Mesenchymal stem cell (in vitro differentiated cells and primary cell): ENCODE measurements at regions not wholly inside any gene's neighbourhood (a gene's known extent, or its start where the extent isn't known, plus 50 kb on each side); places are given as distances from the start of the nearest gene placed in this dataset.

Experiments
- DNase-seq: peaks from one replicate; pipeline ENCODE4 v3.0.0-alpha.2; 2013
- H2AFZ ChIP-seq: one replicate; pipeline ENCODE4 v1.6.1; 2013; ENCODE audit warnings: low read depth, mild to moderate bottlenecking, control low read depth, inconsistent platforms, low read length, moderate library complexity
- H2AK5ac ChIP-seq: 2 replicates; pipeline ENCODE4 v1.6.1; 2013; ENCODE audit warnings: low read length, moderate library complexity, mild to moderate bottlenecking, inconsistent platforms; ENCODE audit not compliant: severe bottlenecking
- H2BK120ac ChIP-seq: one replicate; pipeline ENCODE4 v1.6.1; 2013; ENCODE audit warnings: low read depth, mild to moderate bottlenecking, inconsistent platforms, low read length, moderate library complexity
- H2BK12ac ChIP-seq, 2 experiments: one replicate each; pipeline ENCODE4 v1.6.1; 2013; ENCODE audit warnings: inconsistent platforms in 2 of 2, low read length in 2 of 2, mild to moderate bottlenecking in 2 of 2, moderate library complexity in 2 of 2, control low read depth in 1 of 2
- H2BK15ac ChIP-seq: one replicate; pipeline ENCODE4 v1.6.1; 2013; ENCODE audit warnings: mild to moderate bottlenecking, low read depth, inconsistent platforms; ENCODE audit not compliant: poor library complexity, severe bottlenecking
- H2BK5ac ChIP-seq: 2 replicates; pipeline ENCODE4 v1.6.1; 2013; ENCODE audit warnings: low read depth, mild to moderate bottlenecking, low read length, control low read depth, inconsistent platforms; ENCODE audit not compliant: poor library complexity, severe bottlenecking
- H3K14ac ChIP-seq, 2 experiments: one replicate each; pipeline ENCODE4 v1.6.1; 2013; ENCODE audit warnings: inconsistent platforms in 2 of 2, low read length in 2 of 2, control low read depth in 1 of 2, mild to moderate bottlenecking in 1 of 2, moderate library complexity in 1 of 2
- H3K18ac ChIP-seq, 2 experiments: one replicate each; pipeline ENCODE4 v1.6.1; 2013; ENCODE audit warnings: inconsistent platforms in 2 of 2, low read length in 2 of 2, control low read depth in 1 of 2, low read depth in 1 of 2, mild to moderate bottlenecking in 1 of 2
- H3K23ac ChIP-seq, 2 experiments: one replicate each; pipeline ENCODE4 v1.6.1; 2013; ENCODE audit warnings: inconsistent platforms in 2 of 2, low read length in 2 of 2, mild to moderate bottlenecking in 2 of 2, moderate library complexity in 2 of 2, control low read depth in 1 of 2
- H3K27ac ChIP-seq: 2 replicates; pipeline ENCODE4 v1.5.1; 2013; ENCODE audit warnings: mild to moderate bottlenecking, moderate library complexity, low read length, control low read depth, inconsistent platforms; ENCODE audit not compliant: poor library complexity, severe bottlenecking
- H3K27me3 ChIP-seq, 2 experiments: 2 replicates each; pipeline versions ENCODE4 v1.6.1 to v1.7.0; 2013; ENCODE audit warnings: low read length in 2 of 2, mild to moderate bottlenecking in 2 of 2, moderate library complexity in 2 of 2, control low read depth in 1 of 2, inconsistent platforms in 1 of 2; ENCODE audit not compliant: control insufficient read depth in 1 of 2, insufficient read depth in 1 of 2
- H3K36me3 ChIP-seq, 2 experiments: 2 replicates each; pipeline versions ENCODE4 v1.6.1 to v1.7.0; 2013; ENCODE audit warnings: low read length in 2 of 2, control low read depth in 1 of 2, inconsistent platforms in 1 of 2, low read depth in 1 of 2, mild to moderate bottlenecking in 1 of 2; ENCODE audit not compliant: insufficient read depth in 2 of 2, control insufficient read depth in 1 of 2
- H3K4ac ChIP-seq, 2 experiments: one replicate each; pipeline ENCODE4 v1.6.1; 2013; ENCODE audit warnings: inconsistent platforms in 2 of 2, low read length in 2 of 2, mild to moderate bottlenecking in 2 of 2, moderate library complexity in 2 of 2, control low read depth in 1 of 2, low read depth in 1 of 2
- H3K4me1 ChIP-seq: 2 replicates; pipeline ENCODE4 v1.6.1; 2013; ENCODE audit warnings: low read depth, low read length, control low read depth; ENCODE audit not compliant: control insufficient read depth, insufficient read depth
- H3K4me2 ChIP-seq: 2 replicates; pipeline ENCODE4 v1.6.1; 2013; ENCODE audit warnings: low read length, mild to moderate bottlenecking, inconsistent platforms; ENCODE audit not compliant: poor library complexity, severe bottlenecking
- H3K4me3 ChIP-seq, 2 experiments: 2 replicates each; pipeline versions ENCODE4 v1.5.1 to v1.7.0; 2013; ENCODE audit warnings: low read length in 2 of 2, mild to moderate bottlenecking in 2 of 2, control low read depth in 1 of 2, low read depth in 1 of 2; ENCODE audit not compliant: insufficient read depth in 1 of 2
- H3K79me1 ChIP-seq: replicated peaks from 2 replicates; pipeline ENCODE4 v1.6.1; 2013; ENCODE audit warnings: mild to moderate bottlenecking, control low read depth, low read length, inconsistent platforms; ENCODE audit not compliant: poor library complexity, severe bottlenecking
- H3K9ac ChIP-seq: 2 replicates; pipeline ENCODE4 v1.7.0; 2013; ENCODE audit warnings: mild to moderate bottlenecking, low read length, moderate library complexity
- H3K9me3 ChIP-seq: 2 replicates; pipeline ENCODE4 v1.7.0; 2013; ENCODE audit warnings: mild to moderate bottlenecking, low read length; ENCODE audit not compliant: control insufficient read depth
- H4K8ac ChIP-seq: one replicate; pipeline ENCODE4 v1.6.1; 2013; ENCODE audit warnings: inconsistent platforms, mild to moderate bottlenecking, low read length, moderate library complexity
- H4K91ac ChIP-seq: one replicate; pipeline ENCODE4 v1.6.1; 2013; ENCODE audit warnings: mild to moderate bottlenecking, low read length, inconsistent platforms
- WGBS: methylation state at CpG from one replicate; pipeline ENCODE4 v1.1.7; 2013; ENCODE audit warnings: mixed read lengths; 5-methylcytosine and 5-hydroxymethylcytosine counted together

- Histone ChIP-seq H3K27me3 (no peaks in the 10 kb centered on the region), H4K8ac (no peak overlapping the region)
- 79% methylated on average over 4 of the region's 4 CpGs for WGBS
These were observed 752.1 kb downstream of the NCAM2 start for GRCh38 chr21:21750124-21750825.

DNA sequence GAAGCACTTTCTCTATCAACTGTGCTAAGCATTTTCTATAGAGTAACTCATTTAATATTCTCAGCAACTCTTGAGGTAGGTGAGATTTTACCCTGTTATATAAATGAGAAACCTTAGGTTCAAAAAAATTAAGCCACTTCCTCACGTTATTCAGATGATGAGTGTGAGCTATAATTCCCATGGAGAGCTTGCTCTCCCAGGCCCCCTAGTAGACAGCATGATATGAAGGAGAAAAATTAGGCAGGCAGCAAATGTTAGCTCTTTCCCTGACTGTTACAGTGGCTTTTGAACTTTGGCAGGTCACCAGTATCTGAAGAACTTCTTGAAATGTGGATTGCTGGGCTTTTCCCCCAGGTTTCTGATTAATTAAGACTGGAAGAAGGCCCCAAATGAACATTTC is 753.1 kb downstream of the NCAM2 start:
- Histone ChIP-seq H3K27ac (no peak overlapping the region), H3K14ac (no peak overlapping the region), H3K4me3 (no peak overlapping the region), H3K4ac (no peak overlapping the region), H2AK5ac (no peak overlapping the region), H4K91ac (no peak overlapping the region), H4K8ac (no peak overlapping the region), H3K36me3 (no peaks in the 10 kb centered on the region), H3K9me3 (no peaks in the 10 kb centered on the region), H3K4me2 (no peak overlapping the region), H2BK12ac (no peak overlapping the region), H3K27me3 (no peaks in the 10 kb centered on the region), H3K18ac (no peak overlapping the region), H2BK5ac (no peak overlapping the region), H3K79me1 (no peaks in the 10 kb centered on the region), H3K23ac (no peak overlapping the region), H3K4me1 (no peaks in the 10 kb centered on the region), H2BK120ac (no peak overlapping the region), H3K9ac (no peak overlapping the region), H2AFZ (no peak overlapping the region), H2BK15ac (no peak overlapping the region)
- 86% methylated on average over 1 of the region's 1 CpG for WGBS
- DNase-seq = no peak

More at GRCh38 chr21:21750124-21750825, 752.1 kb downstream of the NCAM2 start:
- H2BK15ac ChIP-seq = no peak overlapping the region
- H3K27ac ChIP-seq = no peak overlapping the region
- no peak overlapping the region for H4K91ac ChIP-seq
- no peak overlapping the region for H2AK5ac ChIP-seq
- H3K23ac ChIP-seq = no peak overlapping the region
- no peak overlapping the region for H2BK5ac ChIP-seq
- H3K4me2 ChIP-seq = no peak overlapping the region
- no peak overlapping the region for H3K4me3 ChIP-seq
- H3K4me1 ChIP-seq = no peaks in the 10 kb centered on the region
- no peak overlapping the region for H2AFZ ChIP-seq
- H3K4ac ChIP-seq = no peak overlapping the region
- no peak overlapping the region for H3K18ac ChIP-seq
- no peak overlapping the region for H2BK12ac ChIP-seq
- H3K79me1 ChIP-seq = no peaks in the 10 kb centered on the region
- H3K9me3 ChIP-seq = peaks cover 4% of the 10 kb centered on the region
- no peak overlapping the region for H3K14ac ChIP-seq
- no peaks in the 10 kb centered on the region for H3K36me3 ChIP-seq
- H2BK120ac ChIP-seq = no peak overlapping the region
- H3K9ac ChIP-seq = no peak overlapping the region
- DNase-seq = no peak

GRCh38 chr21:21762855-21763254 is 764.6 kb downstream of the NCAM2 start:
- no peak overlapping the region for H2BK15ac ChIP-seq
- H2AFZ ChIP-seq = no peak overlapping the region
- H3K4ac ChIP-seq = no peak overlapping the region

GRCh38 chr21:21764281-21764680 is 766.1 kb downstream of the NCAM2 start:
- no peak overlapping the region for H2BK15ac ChIP-seq
- no peaks in the 10 kb centered on the region for H3K36me3 ChIP-seq
- no peak overlapping the region for H3K4ac ChIP-seq
- H3K4me2 ChIP-seq = no peak overlapping the region
- H2BK5ac ChIP-seq = no peak overlapping the region
- no peak overlapping the region for H3K27ac ChIP-seq
- no peak overlapping the region for H2AK5ac ChIP-seq
- DNase-seq = no peak
- no peak overlapping the region for H4K91ac ChIP-seq
- H3K18ac ChIP-seq = no peak overlapping the region
- WGBS = no CpG with 5 or more reads among the region's 2 CpGs
- H3K4me3 ChIP-seq = no peak overlapping the region
- H2BK120ac ChIP-seq = no peak overlapping the region
- no peak overlapping the region for H4K8ac ChIP-seq
- no peak overlapping the region for H3K9ac ChIP-seq
- H3K9me3 ChIP-seq = peaks cover 5% of the 10 kb centered on the region
- H3K4me1 ChIP-seq = no peaks in the 10 kb centered on the region
- no peaks in the 10 kb centered on the region for H3K27me3 ChIP-seq
- no peak overlapping the region for H2AFZ ChIP-seq
- no peaks in the 10 kb centered on the region for H3K79me1 ChIP-seq
- H2BK12ac ChIP-seq = no peak overlapping the region
- no peak overlapping the region for H3K14ac ChIP-seq
- H3K23ac ChIP-seq = no peak overlapping the region

More at GRCh38 chr21:21762855-21763254, 764.6 kb downstream of the NCAM2 start:
- Histone ChIP-seq H4K8ac (no peak overlapping the region), H2AK5ac (no peak overlapping the region), H3K18ac (no peak overlapping the region), H3K79me1 (no peaks in the 10 kb centered on the region), H3K14ac (no peak overlapping the region), H4K91ac (no peak overlapping the region), H2BK12ac (no peak overlapping the region), H3K27ac (no peak overlapping the region), H3K27me3 (no peaks in the 10 kb centered on the region), H3K4me3 (no peak overlapping the region), H3K4me1 (no peaks in the 10 kb centered on the region), H2BK120ac (no peak overlapping the region), H3K9me3 (no peaks in the 10 kb centered on the region), H3K9ac (no peak overlapping the region), H3K23ac (no peak overlapping the region), H2BK5ac (no peak overlapping the region), H3K4me2 (no peak overlapping the region), H3K36me3 (no peaks in the 10 kb centered on the region)
- no peak for DNase-seq
- WGBS = 73% methylated on average over 1 of the region's 1 CpG
